ACC112 (cell line): ENCODE measurements at regions not wholly inside any gene's neighbourhood (a gene's known extent, or its start where the extent isn't known, plus 50 kb on each side); places are given as distances from the start of the nearest gene placed in this dataset.
A peak's percentile ranks its signal among the peaks of the same experiment; 100 is the strongest.
"Not testable (repeated sequence)": the region's sequence is repeated elsewhere in the genome, so short reads cannot be mapped to it uniquely, and the experiment has no call there.

Source experiments
- H2AFZ ChIP-seq: fragments of 200-600 bp; sonication (generic); one replicate; pipeline ENCODE4 v1.6.0; 2017; ENCODE audit warnings: antibody characterized with exemption, low read length; ENCODE audit not compliant: unreplicated experiment
- H3K27ac ChIP-seq: fragments of 200-600 bp; sonication (generic); 2 replicates; pipeline ENCODE4 v1.5.1; 2014; ENCODE audit warnings: low read depth, mild to moderate bottlenecking, antibody characterized with exemption, low read length, moderate library complexity
- H3K27me3 ChIP-seq: fragments of 200-600 bp; sonication (generic); 2 replicates; pipeline ENCODE4 v1.6.1; 2014; ENCODE audit warnings: mild to moderate bottlenecking, antibody characterized with exemption, low read length, moderate library complexity, mixed read lengths; ENCODE audit not compliant: insufficient read depth
- H3K36me3 ChIP-seq: fragments of 200-600 bp; sonication (generic); 2 replicates; pipeline ENCODE4 v1.6.1; 2016; ENCODE audit warnings: mild to moderate bottlenecking, antibody characterized with exemption, low read length, moderate library complexity, mixed read lengths; ENCODE audit not compliant: insufficient read depth
- H3K4me1 ChIP-seq: fragments of 200-600 bp; sonication (generic); one replicate; pipeline ENCODE4 v1.6.1; 2016; ENCODE audit warnings: low read length, mixed read lengths; ENCODE audit not compliant: insufficient read depth, unreplicated experiment, control insufficient read depth
- H3K4me3 ChIP-seq: fragments of 200-600 bp; sonication (generic); 2 replicates; pipeline ENCODE4 v1.5.1; 2014; ENCODE audit warnings: mild to moderate bottlenecking, low read depth, low read length
- H3K79me2 ChIP-seq: fragments of 200-600 bp; sonication (generic); one replicate; pipeline ENCODE4 v1.6.0; 2016; ENCODE audit warnings: low read length; ENCODE audit not compliant: control insufficient read depth, unreplicated experiment, insufficient read depth

DNA sequence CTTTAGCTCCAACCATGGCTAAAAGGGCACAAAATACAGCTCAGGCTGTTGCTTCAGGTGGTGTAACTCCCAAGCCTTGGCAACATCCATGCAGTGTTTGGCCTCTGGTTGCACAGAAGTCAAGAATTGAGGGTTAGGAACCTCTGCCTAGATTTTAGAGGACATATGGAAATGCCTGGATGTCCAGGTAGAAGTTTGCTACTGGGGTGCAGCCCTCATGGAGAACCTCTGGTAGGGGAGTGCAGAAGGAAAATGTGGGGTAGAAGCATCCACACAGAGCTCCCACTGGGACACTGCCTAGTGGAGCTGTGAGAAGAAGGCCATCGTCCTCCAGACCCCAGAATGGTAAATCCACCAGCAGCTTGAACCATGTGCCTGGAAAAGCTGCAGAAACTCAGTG, 1453.8 kb upstream of the EYS start:
- no peak overlapping the region for H3K4me3 ChIP-seq
- H3K27me3 ChIP-seq, result no peaks in the 10 kb centered on the region
- H3K27ac ChIP-seq, result no peak overlapping the region
- no peaks in the 10 kb centered on the region for H3K4me1 ChIP-seq
- H3K79me2 ChIP-seq, result no peaks in the 10 kb centered on the region
- no peaks in the 10 kb centered on the region for H3K36me3 ChIP-seq
- no peak overlapping the region for H2AFZ ChIP-seq

DNA sequence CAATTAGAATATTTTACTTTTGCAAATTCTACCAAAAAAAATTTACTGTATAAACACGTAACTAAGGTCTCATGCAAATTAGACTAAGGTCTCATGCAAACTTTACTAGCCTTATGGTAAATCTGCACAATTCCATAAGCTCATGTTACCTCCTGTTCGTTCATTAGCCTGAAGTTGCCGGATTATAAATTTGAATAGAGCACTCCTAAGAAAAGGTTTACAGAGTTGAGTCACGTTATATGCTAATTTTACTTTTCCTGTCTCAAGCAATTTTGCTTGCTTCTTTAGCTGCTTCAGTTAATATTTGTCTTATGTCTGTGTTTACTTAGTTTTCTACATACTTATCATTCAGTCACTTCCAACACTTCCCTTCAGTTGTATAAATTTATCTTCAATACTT, 1434.0 kb upstream of the EYS start:
- no peaks in the 10 kb centered on the region for H3K4me1 ChIP-seq
- no peak overlapping the region for H3K27ac ChIP-seq
- H2AFZ ChIP-seq, result no peak overlapping the region

DNA sequence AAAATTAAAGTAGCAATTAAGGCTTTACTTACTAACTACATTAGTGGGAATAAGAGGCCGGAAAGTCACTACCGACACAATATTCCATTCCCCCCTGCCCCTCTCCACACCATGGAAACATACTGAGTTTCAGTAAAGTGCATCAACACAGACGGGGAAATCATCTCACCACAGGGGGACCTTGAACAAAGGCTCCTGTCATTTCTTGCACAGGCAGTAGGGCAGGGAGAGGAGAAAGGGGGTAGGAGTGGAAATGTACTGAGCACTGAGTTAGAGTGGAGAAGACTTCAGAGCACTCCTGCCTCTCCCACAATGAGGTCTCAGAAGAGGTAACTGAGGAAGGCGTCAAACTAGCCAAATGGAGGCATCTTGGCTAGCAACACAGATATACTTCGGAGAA, 1426.9 kb upstream of the EYS start:
- no peak overlapping the region for H3K27ac ChIP-seq
- H3K4me3 ChIP-seq, result no peak overlapping the region
- H3K27me3 ChIP-seq, result no peaks in the 10 kb centered on the region
- no peaks in the 10 kb centered on the region for H3K4me1 ChIP-seq
- no peaks in the 10 kb centered on the region for H3K36me3 ChIP-seq
- H2AFZ ChIP-seq, result no peak overlapping the region
- H3K79me2 ChIP-seq, result no peaks in the 10 kb centered on the region

More for the DNA sequence above, 1434.0 kb upstream of the EYS start:
- no peak overlapping the region for H3K4me3 ChIP-seq
- no peaks in the 10 kb centered on the region for H3K79me2 ChIP-seq
- no peaks in the 10 kb centered on the region for H3K36me3 ChIP-seq
- H3K27me3 ChIP-seq, result no peaks in the 10 kb centered on the region

DNA sequence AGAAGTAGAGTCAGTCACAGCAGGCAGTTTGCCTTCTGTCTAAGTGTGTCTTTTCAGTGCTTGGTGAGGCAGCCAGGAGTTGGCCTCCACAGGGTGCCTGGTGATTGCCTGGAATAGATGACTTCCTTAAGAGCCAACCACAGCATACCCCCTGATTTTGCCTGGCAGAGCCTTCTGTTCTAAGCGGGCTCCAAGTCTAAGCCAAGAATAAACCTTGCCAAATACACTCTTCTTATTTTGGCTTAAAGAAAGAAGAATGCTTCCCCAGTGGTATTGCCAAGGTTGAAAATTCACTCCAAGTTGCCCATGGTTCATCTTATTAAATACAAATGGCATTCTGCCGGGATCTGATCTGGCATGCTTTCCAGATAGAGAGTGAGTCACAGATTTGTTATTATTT, 1424.8 kb upstream of the EYS start:
- Histone ChIP-seq H3K27me3 (no peaks in the 10 kb centered on the region), H2AFZ (no peak overlapping the region), H3K36me3 (no peaks in the 10 kb centered on the region), H3K4me3 (no peak overlapping the region), H3K79me2 (no peaks in the 10 kb centered on the region), H3K4me1 (no peaks in the 10 kb centered on the region), H3K27ac (no peak overlapping the region)

DNA sequence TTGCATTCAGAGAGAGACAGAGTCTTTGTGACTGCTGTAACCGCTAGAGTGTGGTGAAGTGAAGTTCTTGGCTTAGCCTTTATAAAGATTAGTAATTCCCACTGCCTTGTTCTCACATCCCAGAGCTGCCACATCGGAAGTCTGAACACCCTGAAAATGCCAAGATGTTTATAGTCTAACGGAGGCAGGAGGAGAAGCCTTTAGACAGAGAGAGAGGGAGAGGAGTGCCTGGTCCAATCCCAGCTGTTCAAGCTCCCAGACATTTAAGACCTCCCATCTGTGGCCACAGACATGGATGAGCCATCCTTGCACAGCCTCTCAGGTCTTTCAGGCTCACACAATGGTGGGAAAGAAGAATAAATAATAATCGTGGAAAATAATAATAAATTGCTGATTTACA, 1422.8 kb upstream of the EYS start:
- H3K79me2 ChIP-seq, result no peaks in the 10 kb centered on the region
- H3K36me3 ChIP-seq, result no peaks in the 10 kb centered on the region
- no peak overlapping the region for H3K4me3 ChIP-seq
- H2AFZ ChIP-seq, result no peak overlapping the region
- H3K4me1 ChIP-seq, result no peaks in the 10 kb centered on the region
- H3K27ac ChIP-seq, result no peak overlapping the region
- no peaks in the 10 kb centered on the region for H3K27me3 ChIP-seq

DNA sequence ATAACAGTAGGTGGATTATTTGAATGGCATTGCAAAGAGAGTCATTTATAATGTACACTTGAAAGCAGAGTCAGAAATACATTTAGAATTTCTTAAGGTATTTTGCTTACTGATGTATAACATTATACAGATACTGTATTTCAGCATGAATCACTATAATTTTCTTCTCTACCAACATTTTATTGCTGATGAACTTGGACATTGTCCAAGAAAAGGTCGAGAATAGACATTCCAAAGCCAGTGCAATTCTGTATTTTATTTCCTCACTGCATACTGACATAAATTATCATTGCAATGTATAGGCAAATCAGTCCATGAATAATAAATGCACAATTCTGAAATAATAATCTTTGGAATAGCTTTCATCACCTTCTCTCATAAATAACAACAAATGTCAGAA, 1420.0 kb upstream of the EYS start:
- H3K79me2 ChIP-seq, result no peaks in the 10 kb centered on the region
- no peak overlapping the region for H3K27ac ChIP-seq
- no peaks in the 10 kb centered on the region for H3K4me1 ChIP-seq
- H3K27me3 ChIP-seq, result no peaks in the 10 kb centered on the region
- no peak overlapping the region for H2AFZ ChIP-seq
- no peaks in the 10 kb centered on the region for H3K36me3 ChIP-seq
- no peak overlapping the region for H3K4me3 ChIP-seq

DNA sequence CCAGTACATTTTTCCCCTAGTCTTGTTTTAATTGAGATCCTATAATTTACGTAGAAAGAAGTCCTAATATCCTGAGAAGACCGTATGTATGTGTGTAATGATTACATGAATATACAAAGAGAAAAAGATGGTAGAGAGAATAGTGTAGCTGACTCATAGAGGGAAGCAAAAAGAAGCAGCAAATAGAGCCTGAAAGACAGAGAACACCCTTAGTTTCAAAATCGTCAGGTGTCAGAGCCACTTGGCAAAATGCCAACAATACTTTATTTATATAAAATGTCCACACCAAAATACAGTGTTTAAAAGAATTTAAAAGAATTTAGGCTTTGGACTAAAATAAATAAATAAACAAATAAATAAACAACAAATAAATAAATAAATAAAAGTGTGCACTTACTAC, 1414.1 kb upstream of the EYS start:
- Histone ChIP-seq H3K4me3 (no peak overlapping the region), H3K36me3 (no peaks in the 10 kb centered on the region)

DNA sequence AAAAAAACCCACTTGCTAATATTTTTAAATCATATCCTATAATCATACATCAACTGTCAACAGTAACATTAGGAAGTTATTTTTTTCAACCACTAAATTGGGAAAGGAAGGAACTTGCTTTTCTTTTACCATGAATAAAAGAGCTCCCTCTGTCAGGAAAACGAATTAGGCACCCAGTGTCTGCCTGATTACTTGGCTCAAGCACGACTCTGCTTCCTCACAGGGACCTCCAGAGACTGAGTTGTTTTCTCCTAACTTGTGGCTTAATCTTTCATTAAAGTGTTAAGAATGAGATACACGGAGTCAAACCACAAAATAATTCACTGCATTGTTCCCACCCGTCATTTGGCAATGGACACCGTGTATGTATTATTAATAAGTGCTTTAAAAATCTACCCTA, 1405.1 kb upstream of the EYS start:
- no peak overlapping the region for H3K27ac ChIP-seq
- H2AFZ ChIP-seq, result peak overlapping the region; percentile 23
- H3K4me3 ChIP-seq, result peak overlapping the region; percentile 52
- H3K36me3 ChIP-seq, result no peaks in the 10 kb centered on the region
- H3K27me3 ChIP-seq, result no peaks in the 10 kb centered on the region
- H3K4me1 ChIP-seq, result no peaks in the 10 kb centered on the region
- no peaks in the 10 kb centered on the region for H3K79me2 ChIP-seq

More for the DNA sequence above, 1414.1 kb upstream of the EYS start:
- H2AFZ ChIP-seq, result no peak overlapping the region
- no peaks in the 10 kb centered on the region for H3K79me2 ChIP-seq
- H3K4me1 ChIP-seq, result no peaks in the 10 kb centered on the region
- H3K27ac ChIP-seq, result no peak overlapping the region
- no peaks in the 10 kb centered on the region for H3K27me3 ChIP-seq

DNA sequence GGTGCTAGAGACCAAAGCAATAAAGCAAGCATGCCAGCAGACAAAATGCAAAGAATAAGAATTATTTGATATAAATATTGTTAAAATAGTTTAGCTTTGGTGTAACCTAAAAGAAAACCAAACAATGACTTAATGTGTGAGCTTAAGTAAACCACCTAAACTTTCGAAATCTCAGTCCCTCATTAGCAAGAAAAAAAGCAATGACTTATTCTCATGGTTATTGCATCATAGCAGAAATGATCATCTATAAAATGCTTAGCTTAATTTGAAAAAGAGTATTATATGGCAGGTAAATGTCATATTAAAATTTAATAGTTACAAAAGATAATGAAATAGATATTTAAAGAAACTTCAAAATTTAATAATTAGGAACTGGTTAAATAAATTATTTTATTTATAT, 1395.7 kb upstream of the EYS start:
- Histone ChIP-seq H3K27ac (no peak overlapping the region), H3K36me3 (no peaks in the 10 kb centered on the region), H3K4me1 (no peaks in the 10 kb centered on the region), H3K4me3 (no peak overlapping the region), H3K27me3 (no peaks in the 10 kb centered on the region), H2AFZ (no peak overlapping the region), H3K79me2 (no peaks in the 10 kb centered on the region)

DNA sequence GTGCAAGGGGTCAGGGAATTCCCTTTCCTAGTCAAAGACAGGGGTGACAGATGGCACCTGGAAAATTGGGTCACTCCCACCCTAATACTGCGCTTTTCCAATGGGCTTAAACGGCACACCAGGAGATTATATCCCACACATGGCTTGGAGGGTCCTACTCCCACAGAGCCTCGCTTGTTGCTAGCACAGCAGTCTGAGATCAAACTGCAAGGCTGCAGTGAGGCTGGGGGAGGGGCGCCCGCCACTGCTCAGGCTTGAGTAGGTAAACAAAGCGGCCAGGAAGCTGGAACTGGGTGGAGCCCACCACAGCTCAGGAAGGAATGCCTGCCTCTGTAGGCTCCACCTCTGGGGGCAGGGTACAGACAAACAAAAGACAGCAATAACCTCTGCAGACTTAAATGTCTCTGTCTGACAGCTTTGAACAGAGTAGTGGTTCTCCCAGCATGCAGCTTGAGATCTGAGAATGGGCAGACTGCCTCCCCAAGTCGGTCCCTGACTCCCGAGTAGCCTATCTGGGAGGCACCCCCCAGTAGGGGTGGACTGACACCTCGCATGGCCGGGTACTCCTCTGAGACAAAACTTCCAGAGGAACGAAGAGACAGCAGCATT, 1388.7 kb upstream of the EYS start:
- not testable (repeated sequence) for H3K4me1 ChIP-seq, H3K4me3 ChIP-seq, H2AFZ ChIP-seq, H3K36me3 ChIP-seq, H3K79me2 ChIP-seq, H3K27me3 ChIP-seq, H3K27ac ChIP-seq

DNA sequence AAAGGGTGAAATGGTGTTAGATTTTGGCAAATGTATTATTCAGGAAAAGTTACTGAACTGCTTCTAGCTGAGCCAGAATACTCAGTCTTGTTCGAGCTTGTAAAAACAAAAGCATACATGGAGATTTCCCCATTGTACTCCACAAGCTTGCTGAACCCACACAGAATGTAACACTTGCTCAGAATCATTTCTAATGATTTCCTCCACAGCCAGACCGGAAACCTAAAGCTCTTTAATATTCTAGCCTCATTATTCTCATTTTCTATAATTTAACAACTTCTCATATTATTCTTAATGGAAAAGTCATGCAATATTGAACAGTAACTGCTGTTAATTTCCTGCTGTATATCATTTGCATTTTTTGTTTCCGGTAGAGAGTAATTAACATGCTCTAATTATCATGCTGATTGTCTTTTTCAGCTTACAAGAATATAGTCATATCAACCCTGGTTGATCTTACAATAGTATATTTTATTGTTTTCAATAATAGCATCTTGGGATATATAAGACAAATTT, 1387.5 kb upstream of the EYS start:
- Histone ChIP-seq H2AFZ (no peak overlapping the region), H3K27me3 (no peaks in the 10 kb centered on the region), H3K4me1 (no peaks in the 10 kb centered on the region), H3K27ac (no peak overlapping the region), H3K36me3 (no peaks in the 10 kb centered on the region), H3K79me2 (no peaks in the 10 kb centered on the region), H3K4me3 (no peak overlapping the region)
